Muscle of back (tissue), 3 donors: ENCODE measurements at regions not wholly inside any gene's neighbourhood (a gene's known extent, or its start where the extent isn't known, plus 50 kb on each side); places are given as distances from the start of the nearest gene placed in this dataset.

Source experiments
- DNase-seq, 3 donors: peaks; one replicate each; pipeline versions ENCODE4 v3.0.0 to v3.0.0-alpha.2; 2013

DNA sequence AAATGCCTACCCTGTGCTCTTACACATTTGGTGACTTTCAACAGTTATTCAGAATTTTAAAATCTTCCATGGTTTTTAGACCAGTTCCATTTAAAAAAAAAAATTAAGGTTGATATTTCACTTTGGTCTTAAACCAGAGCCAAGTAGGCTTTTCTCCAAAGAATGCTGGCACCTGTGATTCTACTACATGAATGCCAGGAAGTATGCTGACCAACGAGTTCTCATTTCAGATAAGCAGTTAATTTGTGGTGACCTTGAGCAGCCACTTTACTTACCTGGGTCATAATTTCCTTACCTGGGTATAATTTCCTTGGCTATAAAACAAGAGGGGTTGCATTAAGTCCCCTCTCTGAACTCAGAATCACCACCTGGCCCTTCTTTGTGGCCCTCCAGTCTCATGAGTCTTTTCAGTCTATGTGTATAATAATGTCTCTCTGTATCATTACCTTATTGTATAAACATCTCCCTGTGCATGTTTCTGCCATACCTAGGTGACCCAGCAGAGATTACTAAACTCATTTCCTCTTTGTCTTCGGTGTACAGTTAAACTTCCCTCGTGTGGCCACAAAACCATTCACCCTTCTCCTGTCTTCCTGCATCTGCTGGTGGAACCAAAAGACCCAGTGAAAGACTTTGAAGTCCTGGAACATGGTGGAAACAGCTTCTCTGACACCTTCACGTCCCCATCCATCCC is 139.1 kb upstream of the DPT start:
- DNase-seq = no peak

DNA sequence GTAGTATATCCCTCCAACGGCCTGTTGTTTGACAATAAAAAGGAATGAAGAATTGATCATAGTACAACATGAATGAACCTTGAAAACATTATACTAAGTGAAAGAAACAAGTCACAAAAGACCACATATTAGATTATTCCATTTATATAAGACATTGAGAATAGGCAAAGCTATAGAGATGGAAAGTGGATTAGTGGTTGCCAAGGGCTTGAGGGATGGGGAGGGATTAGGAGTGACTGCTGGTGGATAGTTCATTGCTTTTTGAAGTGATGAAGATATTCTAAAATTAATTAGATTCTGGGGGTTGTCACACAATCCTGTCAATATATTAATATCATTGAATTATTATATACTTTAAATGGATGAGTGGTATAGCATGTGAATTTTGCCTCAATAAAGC is 142.5 kb upstream of the DPT start:
- DNase-seq = no peak

DNA sequence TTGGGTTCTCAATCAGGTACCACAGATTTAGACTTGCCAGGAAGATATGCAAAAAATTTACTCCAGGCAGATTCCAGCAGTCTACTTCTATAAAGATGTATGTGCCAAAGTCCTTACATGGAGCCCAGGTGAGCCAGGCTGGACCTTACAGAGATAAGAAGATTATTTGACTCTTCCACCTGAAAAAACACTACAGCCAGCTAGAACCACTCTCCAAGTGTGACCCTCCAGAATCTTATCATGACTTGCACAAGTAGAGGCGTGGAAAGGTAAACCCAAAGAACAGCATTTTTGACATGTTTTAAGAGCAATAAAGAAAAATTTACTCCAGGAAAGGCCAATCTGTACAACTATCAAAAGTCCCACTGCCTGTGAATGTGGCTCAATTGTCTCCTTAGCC is 146.8 kb upstream of the DPT start:
- DNase-seq = no peak

DNA sequence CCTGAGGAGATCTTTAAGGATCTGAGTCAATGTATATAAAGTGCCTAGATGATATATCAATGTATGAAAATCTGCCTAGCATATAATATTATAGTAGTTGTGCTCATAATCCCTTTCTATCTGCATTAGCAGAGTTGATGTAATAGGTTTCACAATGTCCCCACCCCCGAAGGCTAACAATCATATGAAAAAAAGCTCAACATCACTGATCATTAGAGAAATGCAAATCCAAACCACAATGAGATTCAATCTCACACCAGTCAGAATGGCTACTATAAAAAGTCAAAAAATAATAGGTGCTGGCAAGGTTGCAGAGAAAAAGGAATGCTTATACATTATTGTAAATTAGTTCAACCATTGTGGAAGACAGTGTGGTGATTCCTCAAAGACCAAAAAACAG is 147.8 kb upstream of the DPT start:
- DNase-seq = no peak

DNA sequence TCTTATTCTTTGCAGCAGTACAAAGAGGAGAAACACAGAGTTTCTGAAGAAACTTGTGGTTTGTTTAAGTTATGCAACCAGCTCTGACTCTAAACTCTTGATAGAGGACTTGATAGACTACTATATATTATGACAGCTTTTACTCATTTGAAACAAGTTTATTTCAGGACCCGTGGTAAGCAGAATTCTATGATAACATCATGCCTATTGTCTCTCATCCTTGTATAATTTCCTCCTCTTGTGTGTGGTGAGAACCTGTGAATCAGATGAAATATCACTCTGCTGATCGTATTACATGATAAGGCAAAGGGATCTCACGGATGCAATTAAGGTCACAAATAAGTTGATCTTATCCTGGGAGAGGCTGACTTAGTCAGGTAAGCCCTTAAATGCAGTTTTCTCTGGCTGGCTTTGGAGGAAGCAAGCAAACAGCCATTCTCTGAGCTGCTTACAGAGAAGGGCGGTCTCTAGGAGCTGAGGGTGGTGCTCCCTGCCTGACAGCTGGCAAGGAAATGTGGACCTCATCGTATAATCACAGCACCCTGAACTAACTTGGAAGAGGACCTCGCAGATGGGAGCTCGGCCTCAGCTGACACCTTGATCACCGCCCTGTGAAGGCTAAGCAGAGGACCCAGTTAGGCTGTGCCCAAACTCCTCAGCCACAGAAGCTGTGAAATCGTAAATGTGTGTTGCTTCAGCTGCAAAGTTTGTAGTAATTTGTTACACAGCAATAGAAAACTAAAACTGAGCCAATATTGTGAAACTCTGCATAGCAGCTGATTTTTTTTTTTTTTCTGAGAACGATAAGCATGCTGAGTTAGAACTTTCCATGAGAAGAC is 151.1 kb upstream of the DPT start:
- DNase-seq = peak in 2 of 3 donors; percentile 14 to 81

DNA sequence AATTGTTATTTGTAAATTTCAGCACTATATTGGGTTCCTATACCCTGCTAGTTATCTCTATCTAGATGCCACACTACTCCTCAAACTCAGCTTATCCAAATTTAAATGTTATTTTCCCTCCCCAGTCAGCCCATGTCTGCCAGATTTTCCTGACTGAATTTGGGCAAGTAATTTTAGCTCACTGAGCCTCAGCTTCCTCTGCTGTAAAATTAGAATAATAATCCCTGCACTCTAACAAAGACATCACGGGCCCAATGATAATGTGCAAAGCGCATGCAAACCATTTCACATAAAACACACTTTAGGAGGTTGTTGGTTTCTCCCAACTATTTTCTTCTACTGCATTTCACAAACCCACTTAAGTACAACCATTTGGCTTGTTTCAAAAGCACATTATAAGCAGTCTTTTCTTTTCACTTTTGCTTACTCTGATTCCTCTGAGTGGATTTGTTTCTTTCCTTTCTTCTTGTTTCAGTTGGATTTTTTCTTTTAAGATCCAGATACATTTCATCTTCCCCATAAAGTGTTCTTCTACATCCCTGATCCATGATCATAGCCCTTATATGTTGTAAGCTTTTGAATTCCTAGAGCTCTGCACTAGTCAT is 152.8 kb upstream of the DPT start:
- no peak for DNase-seq

DNA sequence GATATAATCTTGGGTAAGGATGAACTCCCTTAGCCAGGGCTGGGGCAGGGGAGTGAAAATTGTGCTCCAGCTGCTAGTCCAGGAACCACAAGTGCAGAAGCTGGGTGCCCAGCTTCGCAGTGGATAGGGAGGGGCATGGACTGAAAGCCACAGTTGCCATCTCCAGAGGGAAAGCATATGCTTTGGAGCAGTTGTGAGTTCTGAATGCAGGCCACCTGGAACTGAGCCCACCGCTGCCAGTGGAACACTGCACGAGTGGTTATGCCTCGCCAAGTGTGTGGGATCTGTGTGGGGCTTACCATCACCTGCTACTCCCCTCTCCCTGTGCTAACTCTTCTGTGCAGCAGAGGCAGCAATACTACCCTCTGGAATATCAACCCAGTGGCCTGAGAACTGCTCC is 158.4 kb upstream of the DPT start:
- no peak for DNase-seq

DNA sequence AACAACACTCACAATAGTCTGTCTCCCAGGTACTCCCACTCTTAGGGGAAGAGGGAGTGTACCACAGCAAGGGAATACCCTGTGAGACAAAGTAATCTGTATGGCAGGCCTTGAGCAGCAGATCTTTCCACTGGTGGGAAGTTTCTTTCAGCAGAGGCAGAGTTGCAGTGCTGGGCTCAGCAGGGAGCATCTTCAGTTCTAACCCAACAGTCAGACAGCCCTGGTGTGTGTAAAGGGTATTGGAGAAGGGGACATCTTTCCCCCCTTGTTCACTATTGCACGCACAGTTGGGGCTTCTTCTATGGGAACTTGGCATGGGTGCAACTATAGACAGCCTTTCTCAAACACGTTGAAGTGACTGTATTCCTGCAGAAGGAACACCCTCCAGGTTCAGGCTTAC is 159.4 kb upstream of the DPT start:
- no peak for DNase-seq

DNA sequence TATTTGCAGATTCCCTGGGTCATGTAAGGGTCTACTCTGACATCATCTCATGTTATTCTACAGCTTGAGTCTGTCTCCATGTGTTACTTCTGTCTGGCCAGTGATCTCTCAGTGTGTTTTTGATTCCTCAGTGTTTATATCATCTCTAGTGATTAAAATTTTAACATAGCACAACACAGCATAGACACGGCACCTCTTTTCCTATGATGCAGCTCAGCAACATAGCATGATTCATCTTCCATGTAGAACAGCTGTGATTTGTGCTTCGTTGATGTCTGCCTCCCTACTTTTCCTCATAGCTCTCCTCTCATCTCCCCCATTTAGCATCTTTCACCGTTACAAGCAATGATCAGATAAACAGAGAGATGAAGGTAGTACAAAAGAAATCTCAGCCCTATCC is 163.9 kb upstream of the DPT start:
- DNase-seq = no peak

DNA sequence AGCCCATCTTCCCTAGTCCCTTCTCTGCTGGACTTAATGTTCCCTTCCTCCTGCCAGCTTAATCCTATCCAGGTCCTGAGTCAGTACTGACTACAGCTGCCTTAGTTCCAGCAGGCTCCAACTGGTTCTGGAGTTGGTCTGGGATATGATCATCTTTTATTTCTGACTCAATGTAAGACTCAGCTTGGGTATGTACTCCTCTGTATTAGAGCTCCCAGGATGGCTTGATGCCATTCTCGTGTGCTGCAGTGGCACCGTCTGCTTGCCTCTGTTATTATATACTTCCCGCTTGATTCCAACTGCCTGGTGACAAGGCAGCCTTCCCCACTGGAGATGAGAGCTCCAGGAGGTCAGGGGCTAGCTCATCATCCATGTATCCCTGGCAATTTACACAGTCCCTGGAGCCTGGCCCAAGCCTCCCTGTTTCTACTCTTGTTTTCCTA is 164.4 kb upstream of the DPT start:
- DNase-seq = peak; percentile 62 to 88 (median 74)

DNA sequence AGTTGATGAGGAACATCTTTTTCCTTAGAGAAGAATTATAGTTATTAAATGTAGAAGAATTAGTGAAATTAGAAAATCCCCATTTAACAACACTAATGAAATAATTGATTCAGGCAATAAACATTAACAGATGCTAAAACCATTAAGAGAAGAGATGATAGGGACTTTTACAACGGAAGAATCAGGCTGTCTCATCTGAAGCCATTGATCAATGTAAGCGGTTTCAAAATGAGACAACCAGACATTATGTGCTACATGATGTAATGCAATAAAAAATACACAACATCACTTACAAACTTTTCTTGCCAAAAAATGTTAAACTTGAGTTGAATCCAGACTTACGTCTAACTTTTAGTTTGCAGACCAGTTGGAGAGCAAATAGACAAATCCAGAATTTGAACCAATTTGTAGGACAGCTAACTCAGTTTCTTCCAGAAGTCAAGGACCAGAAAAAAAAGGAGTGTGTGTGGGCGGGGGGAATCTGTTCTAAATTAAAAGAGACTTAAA is 165.4 kb upstream of the DPT start:
- peak; percentile 79 to 93 (median 87) for DNase-seq

DNA sequence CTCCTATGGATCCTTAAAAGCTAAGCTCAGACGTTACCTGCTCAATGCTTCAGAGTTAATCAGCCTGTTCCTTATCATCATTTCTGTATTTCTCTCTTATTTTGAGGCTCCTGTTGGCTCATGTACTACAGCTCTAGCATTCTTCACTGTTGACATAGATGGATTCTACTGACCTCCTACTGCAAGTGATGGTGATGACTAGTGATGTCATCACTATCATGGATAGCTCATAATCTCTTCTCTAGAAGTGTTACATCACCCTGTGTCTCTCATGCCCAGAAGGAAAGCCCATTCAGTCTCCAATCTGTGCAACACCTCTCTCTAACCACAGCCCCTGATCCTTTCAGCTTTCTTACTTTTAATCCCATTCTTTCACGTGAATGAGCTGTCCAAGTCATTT is 168.2 kb upstream of the DPT start:
- DNase-seq = no peak

DNA sequence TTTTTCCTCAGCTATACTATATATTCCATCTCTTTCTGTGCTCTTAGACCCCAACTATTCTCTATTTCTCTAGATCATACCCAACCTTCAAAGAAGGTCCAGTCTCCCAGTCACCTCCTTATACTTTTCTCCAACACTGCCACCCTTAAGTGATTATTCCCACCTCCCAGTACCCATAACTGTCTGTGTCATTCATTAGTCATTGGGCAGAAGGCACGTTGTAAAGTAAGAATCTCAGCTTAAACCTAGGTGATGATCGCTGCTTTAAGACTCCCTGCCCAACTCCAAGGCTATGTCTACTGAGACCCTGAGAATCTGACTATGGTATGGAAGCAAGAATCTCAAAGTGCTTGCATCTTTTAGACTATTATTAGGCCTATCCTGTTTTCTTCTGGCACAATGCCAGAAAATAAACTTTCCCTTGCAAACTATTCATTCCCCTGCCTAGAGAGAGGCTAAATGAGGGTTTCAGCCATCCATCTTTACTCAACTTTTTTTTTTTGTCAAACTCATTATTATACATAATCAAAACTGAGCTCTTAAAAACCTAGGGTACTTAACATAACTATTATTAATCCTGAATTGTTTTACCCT is 174.3 kb upstream of the DPT start:
- no peak for DNase-seq

DNA sequence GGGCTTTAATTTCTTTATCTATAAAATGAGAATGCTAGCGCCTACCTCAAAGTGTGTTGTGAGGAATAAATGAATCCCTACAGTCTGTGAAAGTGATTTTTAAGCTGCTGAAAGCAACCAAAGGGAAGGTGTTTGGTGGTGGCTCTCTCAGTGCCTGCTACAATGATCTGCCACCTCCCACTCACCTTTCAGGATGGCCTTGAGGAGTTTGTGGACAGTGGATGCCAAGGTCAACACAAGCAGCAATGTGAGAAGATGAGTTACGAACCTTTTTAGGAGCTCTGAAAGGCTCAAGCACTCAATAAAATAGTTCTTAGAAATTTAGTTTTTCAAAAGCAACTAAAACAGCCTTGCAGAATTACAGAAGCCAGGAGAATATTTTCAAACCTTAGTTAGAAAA is 176.6 kb upstream of the DPT start:
- no peak for DNase-seq

DNA sequence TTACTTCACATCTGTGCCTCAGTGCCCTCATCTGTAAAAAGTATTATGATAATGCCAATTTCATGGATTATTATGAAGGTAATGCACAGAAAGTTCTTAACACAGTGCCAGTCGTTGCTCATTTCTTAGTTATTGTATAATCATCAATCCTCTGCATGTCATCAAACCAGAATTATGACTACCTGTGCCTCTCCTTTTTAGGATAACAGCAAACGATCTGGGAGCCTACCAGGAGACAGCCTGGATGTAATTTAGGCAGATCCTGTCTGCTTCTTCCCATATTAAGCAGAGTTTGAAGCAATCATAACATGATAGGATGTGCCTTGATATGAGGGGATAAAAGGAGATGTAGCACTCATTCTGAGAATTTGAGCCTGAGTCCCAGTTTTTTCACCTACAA is 177.4 kb upstream of the DPT start:
- no peak for DNase-seq

DNA sequence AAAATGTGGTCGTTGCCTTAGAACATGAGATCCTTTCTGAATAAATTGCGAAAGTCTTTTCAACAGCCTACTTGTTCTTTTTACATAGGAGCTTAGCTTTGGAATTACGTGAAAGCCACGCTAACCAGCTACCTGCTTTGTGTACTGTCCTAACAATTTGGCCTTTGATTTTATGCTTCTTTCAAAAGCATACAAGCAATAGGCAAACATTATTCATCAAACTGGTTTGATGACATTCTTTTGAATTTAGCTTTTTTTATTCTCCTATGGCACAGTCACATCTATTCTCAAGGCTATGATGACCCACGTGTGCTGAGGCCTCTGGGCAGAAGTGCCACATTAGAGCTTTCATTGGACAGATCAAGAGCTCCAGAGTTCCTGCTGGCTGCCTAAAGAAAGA is 178.0 kb upstream of the DPT start:
- no peak for DNase-seq

DNA sequence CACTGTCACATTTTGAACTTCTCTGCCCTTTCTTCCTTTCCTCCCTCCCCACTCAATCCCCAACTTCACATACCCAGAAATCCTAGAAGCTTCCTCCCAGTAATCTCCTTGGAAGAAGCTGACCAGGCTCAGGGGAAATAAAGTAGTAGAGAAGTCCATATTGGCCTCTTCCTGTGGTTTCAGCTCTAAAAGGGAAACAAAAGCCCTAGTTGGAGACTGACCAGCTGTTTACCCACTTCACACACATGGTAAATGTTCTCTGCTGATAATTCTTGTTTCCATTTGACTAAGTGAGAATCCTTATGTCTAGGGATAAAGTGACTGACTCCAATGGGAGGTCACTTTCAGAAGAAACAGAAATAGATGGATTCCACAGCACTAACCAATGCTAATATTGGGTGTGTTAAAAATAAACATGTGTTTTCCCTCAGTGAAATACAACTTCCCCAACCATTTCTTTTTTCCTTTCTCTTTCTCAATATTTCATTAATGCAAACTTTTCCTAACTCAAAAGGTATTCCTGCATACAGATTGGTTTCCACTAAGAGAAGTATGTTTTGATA is 178.9 kb upstream of the DPT start:
- DNase-seq = peak in 1 of 3 donors; percentile 35

DNA sequence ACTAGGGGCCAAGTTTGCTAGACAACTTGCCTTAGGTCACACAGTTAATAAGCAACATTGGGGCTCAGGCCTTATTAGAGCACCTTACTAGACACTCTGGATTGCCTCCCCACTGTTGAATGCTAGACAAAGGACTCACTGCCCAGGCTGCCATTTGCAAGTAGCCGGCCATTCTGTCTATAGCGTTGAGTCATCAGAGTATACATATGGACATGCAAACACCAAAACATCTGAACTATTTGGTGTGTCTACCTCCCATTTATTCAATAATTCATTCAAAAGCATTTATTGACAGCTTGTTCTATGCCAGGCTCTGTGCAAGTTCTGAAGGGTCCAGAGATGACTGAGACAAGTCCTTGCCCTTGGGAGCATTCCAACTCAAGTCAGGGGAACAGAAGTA is 181.4 kb upstream of the DPT start:
- no peak for DNase-seq

DNA sequence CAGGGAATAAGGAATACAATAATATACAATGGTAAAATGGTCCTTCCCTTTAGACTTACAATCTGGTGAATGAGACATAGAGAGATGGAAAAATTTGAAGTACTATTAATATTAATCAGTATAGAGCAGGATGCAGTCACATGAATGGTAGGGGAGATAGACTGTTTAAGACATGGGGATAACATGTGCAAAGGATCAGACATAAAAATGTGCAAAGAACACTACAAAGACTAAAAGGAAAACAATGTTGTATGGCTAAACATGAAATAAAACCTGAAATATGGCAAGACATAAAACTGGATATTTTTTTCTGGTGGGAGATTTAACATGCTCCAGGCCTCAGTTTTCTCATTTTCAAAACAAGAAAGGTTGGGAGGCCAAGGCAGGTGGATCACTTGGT is 182.4 kb upstream of the DPT start:
- DNase-seq = no peak

DNA sequence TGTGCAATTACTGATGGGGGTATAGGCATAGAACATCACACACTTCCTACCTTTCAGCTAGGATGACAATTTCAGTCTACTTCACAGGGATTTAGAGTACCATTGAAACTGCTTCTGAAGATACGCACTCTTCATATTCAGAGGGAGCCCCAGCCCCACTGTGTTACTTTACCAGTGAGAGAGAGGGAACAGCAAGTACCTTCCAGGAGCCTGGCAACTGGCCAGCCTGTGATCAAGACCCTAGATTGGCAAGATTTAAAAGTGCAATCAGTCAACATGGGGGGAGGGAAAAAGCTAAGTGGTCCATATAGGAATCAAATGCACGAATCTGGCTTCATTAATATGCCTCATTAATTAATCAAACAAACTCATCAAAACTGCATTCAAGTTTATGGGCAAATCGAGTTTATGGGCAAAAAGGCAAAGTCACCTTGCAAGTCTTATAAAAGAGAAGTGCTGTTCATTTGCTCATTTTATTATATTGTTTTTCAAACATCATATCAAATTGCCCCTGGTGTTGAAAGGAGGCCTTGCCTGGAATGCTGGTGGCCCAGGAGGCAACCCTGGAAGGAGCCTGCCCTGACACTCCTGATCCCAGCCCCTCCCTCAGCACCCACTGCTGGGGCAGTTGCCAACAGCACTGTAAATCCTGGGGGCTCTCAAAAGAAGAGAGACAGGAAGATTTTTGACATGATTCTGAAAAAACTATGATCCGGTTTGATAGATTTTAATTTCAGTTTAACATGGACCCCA is 184.9 kb upstream of the DPT start:
- no peak for DNase-seq

DNA sequence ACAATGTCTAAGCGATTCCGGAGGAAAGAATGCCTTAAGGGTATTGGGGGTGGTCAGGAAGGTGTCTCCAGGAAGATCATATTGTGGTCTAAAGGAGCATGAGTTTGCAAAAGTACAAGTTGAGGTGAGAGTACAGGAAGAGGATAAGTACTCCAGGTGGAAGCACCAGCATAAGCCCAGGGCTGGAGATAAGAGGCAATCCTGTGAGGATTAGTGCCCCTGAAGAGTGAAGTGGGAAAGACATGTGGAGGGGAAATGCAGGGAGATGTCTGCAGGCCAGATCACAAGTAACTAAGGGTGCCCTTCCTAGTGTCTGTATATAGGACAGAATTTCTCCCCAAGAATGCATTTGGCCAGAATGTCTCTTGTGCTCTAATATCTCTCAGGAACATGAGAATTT is 188.3 kb upstream of the DPT start:
- no peak for DNase-seq
